HG03565 (cell line): ENCODE measurements at regions not wholly inside any gene's neighbourhood (a gene's known extent, or its start where the extent isn't known, plus 50 kb on each side); places are given as distances from the start of the nearest gene placed in this dataset.

Experiments
- ATAC-seq: cut with Tn5 transposase; IDR thresholded peaks from one replicate; pipeline ENCODE4 v1.9.1; 2021; ENCODE audit warnings: mild to moderate bottlenecking, moderate library complexity; ENCODE audit not compliant: unreplicated experiment

DNA sequence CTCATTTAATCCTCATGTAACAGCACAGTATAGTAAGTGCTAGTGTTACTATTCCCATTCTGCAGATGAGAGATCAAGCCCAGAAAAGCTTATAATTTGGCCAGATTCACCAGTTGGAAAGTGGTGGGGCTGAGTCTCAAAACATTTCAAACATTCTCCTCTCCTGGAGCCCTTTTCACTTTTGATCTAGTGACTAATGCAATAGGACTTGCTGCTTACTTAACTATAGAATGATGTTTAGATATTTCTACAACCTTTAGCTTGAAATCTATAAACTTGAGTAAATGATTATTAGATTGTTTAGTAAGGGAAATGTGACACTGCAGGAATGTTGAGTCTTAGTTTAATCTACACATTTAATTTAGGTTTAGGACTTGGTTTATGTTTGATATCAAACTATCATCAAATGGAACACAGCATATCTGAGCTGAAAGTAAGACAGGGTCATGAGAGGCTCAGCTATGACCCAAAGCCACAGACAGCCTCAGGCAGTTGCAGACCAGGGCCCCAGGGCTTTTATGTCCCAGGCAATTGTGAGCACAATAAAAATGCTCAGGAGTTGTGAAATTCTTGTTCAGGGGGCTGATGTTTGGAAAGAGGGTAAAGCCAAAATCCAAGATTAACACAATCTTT lies 199.5 kb upstream of the HS3ST1 start:
- no peak for ATAC-seq

- no peak for ATAC-seq
Observed at GRCh38 chr4:11626066-11626465, 197.4 kb upstream of the HS3ST1 start.

- ATAC-seq = no peak
Observed at GRCh38 chr4:11625211-11625610, 196.5 kb upstream of the HS3ST1 start.

GRCh38 chr4:11624370-11624769 lies 195.7 kb upstream of the HS3ST1 start:
- no peak for ATAC-seq

DNA sequence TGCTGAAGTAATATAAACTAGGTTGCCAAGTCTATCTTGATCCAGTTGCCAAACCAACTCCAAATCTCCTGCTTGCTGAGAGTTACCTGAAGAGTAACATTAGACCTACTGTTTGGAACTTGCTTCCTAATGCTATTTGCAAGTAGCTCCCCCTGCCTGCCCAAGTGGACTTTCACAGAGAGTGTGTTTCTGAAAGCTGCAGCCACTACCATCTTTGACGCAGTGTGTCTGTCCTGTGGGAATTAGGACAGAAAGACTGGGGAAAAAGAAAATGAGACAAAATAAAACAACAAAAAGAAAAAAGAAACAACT lies 195.0 kb upstream of the HS3ST1 start:
- no peak for ATAC-seq

DNA sequence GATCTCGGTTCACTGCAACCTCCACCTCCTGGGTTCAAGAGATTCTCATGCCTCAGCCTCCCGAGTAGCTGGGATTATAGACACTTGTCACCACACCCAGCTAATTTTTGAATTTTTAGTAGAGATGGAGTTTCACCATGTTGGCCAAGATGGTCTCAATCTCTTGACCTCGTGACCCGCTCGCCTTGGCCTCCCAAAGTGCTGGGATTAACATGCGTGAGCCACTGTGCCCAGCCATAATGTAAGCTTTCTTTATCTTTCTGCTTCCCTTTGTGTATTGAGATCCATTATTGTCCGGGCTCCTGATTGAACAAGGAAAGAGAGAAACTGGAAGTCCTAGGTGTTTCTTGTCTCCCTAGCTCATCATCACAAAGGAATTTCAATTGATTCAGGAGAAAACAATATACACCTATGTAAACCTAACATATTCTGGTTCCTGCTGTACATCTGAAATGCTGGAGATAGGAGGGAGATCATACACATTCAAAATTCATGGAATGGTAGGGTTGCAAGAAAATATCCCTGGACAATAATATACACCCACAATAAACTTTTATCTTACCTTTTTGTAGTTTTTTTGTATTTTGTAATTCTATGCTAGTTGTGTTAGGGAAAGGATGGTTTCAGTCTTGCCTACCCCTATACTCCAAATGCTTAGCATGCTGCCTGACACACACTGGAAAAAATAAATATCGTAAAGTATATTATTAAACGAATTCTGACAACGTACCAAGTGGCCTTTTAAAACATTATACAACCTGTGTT lies 194.4 kb upstream of the HS3ST1 start:
- ATAC-seq = no peak

- no peak for ATAC-seq
Observed at GRCh38 chr4:11620861-11621260, 192.2 kb upstream of the HS3ST1 start.

GRCh38 chr4:11618666-11619282 lies 190.1 kb upstream of the HS3ST1 start:
- no peak for ATAC-seq

GRCh38 chr4:11616856-11617255 lies 188.2 kb upstream of the HS3ST1 start:
- no peak for ATAC-seq

- ATAC-seq = no peak
Observed at GRCh38 chr4:11615601-11616000, 186.9 kb upstream of the HS3ST1 start.

- no peak for ATAC-seq
Observed at GRCh38 chr4:11614426-11614825, 185.7 kb upstream of the HS3ST1 start.

- no peak for ATAC-seq
Observed at GRCh38 chr4:11611868-11612267, 183.2 kb upstream of the HS3ST1 start.

GRCh38 chr4:11609751-11610150 lies 181.1 kb upstream of the HS3ST1 start:
- no peak for ATAC-seq

- ATAC-seq = no peak
Observed at GRCh38 chr4:11608992-11609391, 180.3 kb upstream of the HS3ST1 start.

DNA sequence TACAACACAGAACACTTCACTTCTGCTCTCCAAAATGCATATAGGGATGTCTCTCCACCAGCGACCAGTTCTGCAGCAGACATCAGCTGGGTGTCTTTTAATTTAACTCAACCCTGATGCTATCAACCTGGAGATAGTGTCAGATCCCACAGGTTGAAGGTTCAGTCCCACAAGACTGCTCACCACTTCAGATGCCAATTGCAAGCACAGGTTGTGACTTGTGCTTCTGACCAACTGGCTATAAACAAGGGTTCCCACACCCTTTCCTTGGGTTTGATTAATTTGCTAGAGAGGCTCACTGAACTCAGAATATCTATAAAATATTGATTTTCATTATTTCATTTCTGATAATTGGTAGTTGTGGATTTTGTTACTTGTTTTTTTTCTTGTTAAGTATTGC lies 177.4 kb upstream of the HS3ST1 start:
- ATAC-seq = no peak

DNA sequence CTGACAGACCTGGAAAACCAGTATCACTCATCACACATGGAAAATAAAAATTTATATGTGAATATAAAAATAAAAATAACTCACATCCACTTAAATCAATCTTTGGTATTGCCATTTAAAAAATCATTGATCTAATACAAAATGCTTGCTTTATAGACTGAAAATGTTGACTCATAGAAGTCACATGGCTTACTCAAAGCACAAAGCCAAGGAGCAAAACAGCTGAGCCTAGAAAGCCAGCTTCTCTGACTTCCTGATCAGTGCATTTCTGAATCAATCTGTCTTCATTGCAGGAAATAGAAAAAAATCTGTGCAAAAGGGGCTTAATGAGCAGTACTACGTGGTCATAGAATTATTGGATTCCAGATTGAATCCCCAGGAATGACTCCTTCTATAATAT lies 176.9 kb upstream of the HS3ST1 start:
- ATAC-seq = no peak

- ATAC-seq = no peak
Observed at GRCh38 chr4:11604821-11605220, 176.1 kb upstream of the HS3ST1 start.

DNA sequence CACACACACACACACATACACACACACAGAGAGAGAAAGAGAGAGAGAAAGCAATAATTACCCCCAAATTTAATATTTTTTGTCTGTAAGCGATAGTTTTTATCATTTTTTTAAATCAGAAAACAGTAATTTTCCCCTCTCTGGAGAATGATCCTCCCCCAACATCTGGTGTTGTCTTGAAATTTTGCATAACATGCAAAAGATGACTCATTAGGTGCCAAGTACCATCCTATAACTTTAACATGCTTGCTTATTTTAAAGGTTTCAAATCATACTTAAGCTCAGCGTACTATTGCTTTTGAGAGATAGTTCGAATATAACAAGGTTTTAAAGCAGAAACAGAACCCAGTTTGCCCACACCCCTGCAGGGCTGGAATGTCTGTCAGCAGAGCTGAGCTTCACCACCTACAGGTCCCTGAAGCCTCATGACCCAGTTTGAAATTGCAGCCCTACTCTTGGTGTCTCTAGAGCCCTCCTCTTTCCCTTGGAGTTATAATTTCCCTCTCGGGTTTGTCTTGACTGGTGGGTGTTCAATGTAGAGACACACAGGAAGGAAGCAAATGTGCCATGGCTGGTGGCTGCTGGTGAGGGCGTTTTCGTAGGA lies 175.0 kb upstream of the HS3ST1 start:
- ATAC-seq = no peak

- no peak for ATAC-seq
Observed at GRCh38 chr4:11602606-11603340, 174.1 kb upstream of the HS3ST1 start.

- no peak for ATAC-seq
Observed at GRCh38 chr4:11599064-11599463, 170.4 kb upstream of the HS3ST1 start.

DNA sequence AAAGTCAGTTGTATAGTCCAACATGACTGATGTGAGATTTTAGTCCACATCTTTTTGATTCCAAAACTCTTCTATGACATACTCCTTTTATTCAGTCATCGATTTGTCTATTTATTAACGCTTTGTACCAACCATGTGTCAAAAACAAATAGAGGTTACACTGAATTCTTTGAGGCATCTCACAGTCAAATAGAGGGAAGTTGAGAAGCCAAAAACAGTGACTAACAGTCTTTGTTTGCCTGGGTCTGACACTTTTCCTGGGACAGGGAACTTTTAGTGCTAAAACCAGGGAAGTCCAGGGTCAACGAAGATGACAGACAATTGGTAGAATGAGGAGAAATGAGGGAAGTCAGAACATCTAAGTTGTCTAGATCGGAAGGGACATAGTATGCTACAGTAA lies 169.9 kb upstream of the HS3ST1 start:
- no peak for ATAC-seq
